ENCODE measurements at regions not wholly inside any gene's neighbourhood (a gene's known extent, or its start where the extent isn't known, plus 50 kb on each side); places are given as distances from the start of the nearest gene placed in this dataset.

DNA sequence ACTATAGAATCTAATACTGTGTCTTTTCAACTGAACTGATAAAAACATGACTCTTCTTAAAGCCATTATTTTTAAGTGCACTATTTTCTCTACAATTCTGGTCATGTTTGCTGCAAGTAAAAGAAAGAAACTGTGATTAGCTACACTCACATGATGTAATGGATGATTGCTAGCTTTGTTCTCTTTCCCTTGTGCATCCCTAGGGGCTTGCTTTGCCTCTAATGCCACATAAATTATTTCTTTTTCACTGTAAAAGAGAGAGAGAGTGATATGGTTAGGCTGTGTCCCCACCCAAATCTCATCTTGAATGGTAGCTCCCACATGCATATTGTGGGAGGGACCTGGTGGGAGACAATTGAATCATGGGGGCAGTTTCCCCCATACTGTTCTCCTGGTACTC lies 630.2 kb upstream of the NR3C2 start:
- no peak for DNase-seq (ENCODE audit: low read depth in 2 of 2)
- no peaks in the 10 kb centered on the region for H3K79me2 ChIP-seq (ENCODE audit: control insufficient read depth, insufficient read depth, low read length)
- no peak overlapping the region for H3K4me3 ChIP-seq (replicated peaks in 1 of 4; ENCODE audit: control extremely low read depth in 1 of 4, insufficient read depth in 1 of 4, low read depth in 3 of 4, low read length in 4 of 4)
- H3K4me1 ChIP-seq (ENCODE audit: control insufficient read depth, extremely low read depth, insufficient read depth, low read length), result no peaks in the 10 kb centered on the region
- no peaks in the 10 kb centered on the region for H3K9me3 ChIP-seq (ENCODE audit: control insufficient read depth, insufficient read depth, low read depth, low read length)
- H3K36me3 ChIP-seq (ENCODE audit: control insufficient read depth, insufficient read depth, low read length), result no peaks in the 10 kb centered on the region
- H3K9ac ChIP-seq (ENCODE audit: insufficient read depth, low read length), result no peak overlapping the region
- H3K27ac ChIP-seq (ENCODE audit: insufficient read depth, low read length), result no peak overlapping the region
- H2AFZ ChIP-seq (ENCODE audit: low read length), result no peak overlapping the region
- TF ChIP-seq, protein P1, sequence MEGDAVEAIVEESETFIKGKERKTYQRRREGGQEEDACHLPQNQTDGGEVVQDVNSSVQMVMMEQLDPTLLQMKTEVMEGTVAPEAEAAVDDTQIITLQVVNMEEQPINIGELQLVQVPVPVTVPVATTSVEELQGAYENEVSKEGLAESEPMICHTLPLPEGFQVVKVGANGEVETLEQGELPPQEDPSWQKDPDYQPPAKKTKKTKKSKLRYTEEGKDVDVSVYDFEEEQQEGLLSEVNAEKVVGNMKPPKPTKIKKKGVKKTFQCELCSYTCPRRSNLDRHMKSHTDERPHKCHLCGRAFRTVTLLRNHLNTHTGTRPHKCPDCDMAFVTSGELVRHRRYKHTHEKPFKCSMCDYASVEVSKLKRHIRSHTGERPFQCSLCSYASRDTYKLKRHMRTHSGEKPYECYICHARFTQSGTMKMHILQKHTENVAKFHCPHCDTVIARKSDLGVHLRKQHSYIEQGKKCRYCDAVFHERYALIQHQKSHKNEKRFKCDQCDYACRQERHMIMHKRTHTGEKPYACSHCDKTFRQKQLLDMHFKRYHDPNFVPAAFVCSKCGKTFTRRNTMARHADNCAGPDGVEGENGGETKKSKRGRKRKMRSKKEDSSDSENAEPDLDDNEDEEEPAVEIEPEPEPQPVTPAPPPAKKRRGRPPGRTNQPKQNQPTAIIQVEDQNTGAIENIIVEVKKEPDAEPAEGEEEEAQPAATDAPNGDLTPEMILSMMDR (conservative IDR thresholded peaks at IDR 0.05 in 1 of 2, IDR thresholded peaks at IDR 0.05 in 1 of 2; ENCODE audit: low read depth in 1 of 2, low read length in 2 of 2), result no peak
- TF ChIP-seq EZH2 (IDR thresholded peaks at IDR 0.05; ENCODE audit: low read length, missing control alignments), result no peak
- no peaks in the 10 kb centered on the region for H3K27me3 ChIP-seq (ENCODE audit: control insufficient read depth, insufficient read depth, low read length)
- no peak overlapping the region for H3K4me2 ChIP-seq (ENCODE audit: extremely low read depth, insufficient read depth, low read length)
- no peaks in the 10 kb centered on the region for H4K20me1 ChIP-seq (ENCODE audit: control insufficient read depth, extremely low read depth, insufficient read depth, low read length)

DNA sequence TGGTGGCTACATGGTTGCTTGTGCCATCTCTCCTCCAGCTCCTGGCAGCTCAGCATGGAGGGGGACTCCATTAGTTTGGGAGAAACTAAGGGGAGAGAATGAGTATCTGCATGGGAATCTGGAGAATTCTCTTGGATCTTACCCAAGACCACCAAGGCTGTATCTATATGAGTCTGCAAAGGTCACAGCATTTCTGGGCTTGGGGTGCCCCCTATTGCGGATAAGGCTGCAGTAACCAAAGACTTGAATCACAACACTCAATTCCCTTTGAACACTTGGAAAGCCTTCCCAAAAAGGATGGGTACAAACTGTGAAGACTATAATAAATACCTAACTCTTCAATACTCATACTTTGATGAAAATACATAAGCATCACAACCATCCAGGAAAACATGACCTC lies 623.5 kb upstream of the NR3C2 start:
- H3K79me2 ChIP-seq (ENCODE audit: control insufficient read depth, insufficient read depth, low read length), result no peaks in the 10 kb centered on the region
- no peaks in the 10 kb centered on the region for H3K9me3 ChIP-seq (ENCODE audit: control insufficient read depth, insufficient read depth, low read depth, low read length)
- TF ChIP-seq, protein P1 (conservative IDR thresholded peaks at IDR 0.05 in 1 of 2, IDR thresholded peaks at IDR 0.05 in 1 of 2; ENCODE audit: low read depth in 1 of 2, low read length in 2 of 2), result no peak
- TF ChIP-seq EZH2 (IDR thresholded peaks at IDR 0.05; ENCODE audit: low read length, missing control alignments), result no peak
- H3K27ac ChIP-seq (ENCODE audit: insufficient read depth, low read length), result no peak overlapping the region
- H3K4me3 ChIP-seq (replicated peaks in 1 of 4; ENCODE audit: control extremely low read depth in 1 of 4, insufficient read depth in 1 of 4, low read depth in 3 of 4, low read length in 4 of 4), result no peak overlapping the region
- H4K20me1 ChIP-seq (ENCODE audit: control insufficient read depth, extremely low read depth, insufficient read depth, low read length), result no peaks in the 10 kb centered on the region
- H3K9ac ChIP-seq (ENCODE audit: insufficient read depth, low read length), result no peak overlapping the region
- no peak overlapping the region for H2AFZ ChIP-seq (ENCODE audit: low read length)
- DNase-seq (ENCODE audit: low read depth in 2 of 2), result peak in 1 of 2 donors; percentile 13
- no peaks in the 10 kb centered on the region for H3K36me3 ChIP-seq (ENCODE audit: control insufficient read depth, insufficient read depth, low read length)
- H3K27me3 ChIP-seq (ENCODE audit: control insufficient read depth, insufficient read depth, low read length), result no peaks in the 10 kb centered on the region
- no peaks in the 10 kb centered on the region for H3K4me1 ChIP-seq (ENCODE audit: control insufficient read depth, extremely low read depth, insufficient read depth, low read length)
- H3K4me2 ChIP-seq (ENCODE audit: extremely low read depth, insufficient read depth, low read length), result no peak overlapping the region

DNA sequence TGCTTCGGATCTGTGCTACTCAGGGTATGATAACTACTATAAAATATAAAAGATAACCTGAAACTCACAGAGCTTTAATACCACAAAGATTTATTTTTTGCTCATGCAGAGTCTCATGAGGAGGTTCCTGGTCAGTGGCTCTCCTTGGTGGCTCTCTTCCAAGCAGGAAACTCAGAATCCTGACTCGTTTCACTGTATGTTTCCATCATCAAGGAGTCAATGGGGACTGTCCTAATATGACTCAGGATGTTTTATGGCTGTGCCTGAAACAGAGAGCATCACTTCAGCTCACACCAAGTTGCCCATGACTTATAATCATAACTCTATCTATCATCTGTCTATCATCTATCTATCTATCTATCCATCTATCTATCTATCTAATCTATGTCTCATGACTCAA lies 620.8 kb upstream of the NR3C2 start:
- no peaks in the 10 kb centered on the region for H3K79me2 ChIP-seq (ENCODE audit: control insufficient read depth, insufficient read depth, low read length)
- DNase-seq (ENCODE audit: low read depth in 2 of 2), result no peak
- H3K36me3 ChIP-seq (ENCODE audit: control insufficient read depth, insufficient read depth, low read length), result no peaks in the 10 kb centered on the region
- no peak overlapping the region for H3K4me2 ChIP-seq (ENCODE audit: extremely low read depth, insufficient read depth, low read length)
- no peak overlapping the region for H2AFZ ChIP-seq (ENCODE audit: low read length)
- no peaks in the 10 kb centered on the region for H3K27me3 ChIP-seq (ENCODE audit: control insufficient read depth, insufficient read depth, low read length)
- no peak for TF ChIP-seq EZH2 (IDR thresholded peaks at IDR 0.05; ENCODE audit: low read length, missing control alignments)
- TF ChIP-seq, protein P1 (conservative IDR thresholded peaks at IDR 0.05 in 1 of 2, IDR thresholded peaks at IDR 0.05 in 1 of 2; ENCODE audit: low read depth in 1 of 2, low read length in 2 of 2), result no peak
- no peak overlapping the region for H3K27ac ChIP-seq (ENCODE audit: insufficient read depth, low read length)
- H3K9ac ChIP-seq (ENCODE audit: insufficient read depth, low read length), result no peak overlapping the region
- no peaks in the 10 kb centered on the region for H3K4me1 ChIP-seq (ENCODE audit: control insufficient read depth, extremely low read depth, insufficient read depth, low read length)
- H3K4me3 ChIP-seq (replicated peaks in 1 of 4; ENCODE audit: control extremely low read depth in 1 of 4, insufficient read depth in 1 of 4, low read depth in 3 of 4, low read length in 4 of 4), result no peak overlapping the region
- H4K20me1 ChIP-seq (ENCODE audit: control insufficient read depth, extremely low read depth, insufficient read depth, low read length), result no peaks in the 10 kb centered on the region
- no peaks in the 10 kb centered on the region for H3K9me3 ChIP-seq (ENCODE audit: control insufficient read depth, insufficient read depth, low read depth, low read length)
